C4-2B (cell line): ENCODE measurements at regions not wholly inside any gene's neighbourhood (a gene's known extent, or its start where the extent isn't known, plus 50 kb on each side); places are given as distances from the start of the nearest gene placed in this dataset.

Experiments
- CTCF ChIP-seq: fragments of 450-650 bp; conservative IDR thresholded peaks from 2 replicates; pipeline ENCODE4 v1.5.1; 2017; ENCODE audit warnings: mild to moderate bottlenecking
- ZFX ChIP-seq: fragments of 450-650 bp; IDR thresholded peaks from 2 replicates; pipeline ENCODE4 v1.6.1; 2017

GRCh38 chr2:57907411-57907810 is 139.2 kb upstream of the VRK2 start:
- no peak for TF ChIP-seq CTCF
- no peak for TF ChIP-seq ZFX
